ENCODE measurements at regions not wholly inside any gene's neighbourhood (a gene's known extent, or its start where the extent isn't known, plus 50 kb on each side); places are given as distances from the start of the nearest gene placed in this dataset.

GRCh38 chr5:24294333-24294732, 350.4 kb downstream of the CDH10 start:
- TF ChIP-seq CTCF (conservative IDR thresholded peaks at IDR 0.05; ENCODE audit: low read length) (no peak), EZH2phosphoT487 (IDR thresholded peaks at IDR 0.05; ENCODE audit: borderline replicate concordance) (no peak)

Measured in Loucy (cell line).